ENCODE measurements at regions not wholly inside any gene's neighbourhood (a gene's known extent, or its start where the extent isn't known, plus 50 kb on each side); places are given as distances from the start of the nearest gene placed in this dataset.

DNA sequence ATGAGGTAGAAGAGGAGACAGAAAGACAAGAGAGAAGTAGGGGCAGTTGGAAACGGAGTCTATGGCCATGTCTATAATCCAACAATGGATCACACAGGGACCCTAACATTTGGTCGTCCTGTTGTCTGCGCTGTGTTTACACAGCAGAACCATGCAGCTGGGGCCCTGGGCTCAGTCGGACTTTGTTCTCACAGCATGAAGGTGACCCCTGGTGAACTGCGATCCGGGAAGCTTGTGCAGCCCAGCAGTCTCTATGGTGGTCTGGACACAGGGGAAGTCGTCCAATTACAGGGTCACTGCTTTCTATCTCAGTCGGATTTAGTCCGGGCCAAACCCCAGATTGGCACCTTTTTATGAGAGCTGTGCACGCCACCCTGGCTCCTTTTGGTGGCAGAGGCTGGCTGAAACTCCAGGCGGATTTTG is 153.6 kb downstream of the FOXA2 start:
- TF ChIP-seq, protein P1, sequence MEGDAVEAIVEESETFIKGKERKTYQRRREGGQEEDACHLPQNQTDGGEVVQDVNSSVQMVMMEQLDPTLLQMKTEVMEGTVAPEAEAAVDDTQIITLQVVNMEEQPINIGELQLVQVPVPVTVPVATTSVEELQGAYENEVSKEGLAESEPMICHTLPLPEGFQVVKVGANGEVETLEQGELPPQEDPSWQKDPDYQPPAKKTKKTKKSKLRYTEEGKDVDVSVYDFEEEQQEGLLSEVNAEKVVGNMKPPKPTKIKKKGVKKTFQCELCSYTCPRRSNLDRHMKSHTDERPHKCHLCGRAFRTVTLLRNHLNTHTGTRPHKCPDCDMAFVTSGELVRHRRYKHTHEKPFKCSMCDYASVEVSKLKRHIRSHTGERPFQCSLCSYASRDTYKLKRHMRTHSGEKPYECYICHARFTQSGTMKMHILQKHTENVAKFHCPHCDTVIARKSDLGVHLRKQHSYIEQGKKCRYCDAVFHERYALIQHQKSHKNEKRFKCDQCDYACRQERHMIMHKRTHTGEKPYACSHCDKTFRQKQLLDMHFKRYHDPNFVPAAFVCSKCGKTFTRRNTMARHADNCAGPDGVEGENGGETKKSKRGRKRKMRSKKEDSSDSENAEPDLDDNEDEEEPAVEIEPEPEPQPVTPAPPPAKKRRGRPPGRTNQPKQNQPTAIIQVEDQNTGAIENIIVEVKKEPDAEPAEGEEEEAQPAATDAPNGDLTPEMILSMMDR (IDR thresholded peaks at IDR 0.05), result no peak
- no peak for TF ChIP-seq POLR2A (IDR thresholded peaks at IDR 0.05)

Measured in thyroid gland (tissue), 4 donors.